NOMO-1 treated with DMSO at 0.1 percent for 48 hours (cell line): ENCODE measurements at regions not wholly inside any gene's neighbourhood (a gene's known extent, or its start where the extent isn't known, plus 50 kb on each side); places are given as distances from the start of the nearest gene placed in this dataset.

ENCODE experiments used
- DNase-seq: peaks from one replicate; lab custom pipeline; 2025; ENCODE audit not compliant: unreplicated experiment; lab: John Stamatoyannopoulos, UW

GRCh38 chr2:118351796-118352195 lies 263.5 kb downstream of the INSIG2 start:
- DNase-seq, result no peak

- no peak for DNase-seq
Measured at GRCh38 chr2:118350621-118351020, 262.4 kb downstream of the INSIG2 start.

- DNase-seq, result no peak
Measured at GRCh38 chr2:118349365-118349764, 261.1 kb downstream of the INSIG2 start.

DNA sequence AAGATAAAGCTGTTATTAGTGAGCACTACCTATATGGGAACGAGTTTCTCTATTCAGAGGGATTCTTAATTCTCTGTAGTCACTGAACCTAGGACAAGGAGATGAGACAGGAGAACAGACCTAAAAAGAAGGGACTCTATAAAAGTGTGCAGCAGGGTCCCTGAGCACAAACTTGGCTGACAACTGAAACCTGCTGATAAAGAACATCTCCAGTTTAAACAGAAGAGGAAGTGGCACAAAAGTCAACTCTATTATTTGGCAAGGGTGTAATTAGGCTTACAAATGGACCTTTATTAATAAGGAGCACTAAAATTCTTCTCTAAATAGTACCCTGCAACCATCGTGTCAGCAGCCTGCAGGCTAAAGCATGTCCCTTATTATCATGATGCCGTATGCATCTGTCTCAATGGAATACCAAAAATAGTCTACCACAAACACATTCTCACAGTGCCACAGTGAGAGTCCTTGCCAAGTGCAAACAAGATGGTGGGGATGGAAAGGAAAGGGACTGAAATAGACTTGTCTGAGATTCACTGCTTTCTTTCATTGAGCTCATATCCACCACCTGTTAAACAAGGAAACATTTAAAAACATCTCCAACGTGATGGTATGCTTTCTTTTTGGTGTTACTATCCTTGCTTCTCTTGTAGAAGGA lies 260.2 kb downstream of the INSIG2 start:
- peak; percentile 11 for DNase-seq

DNA sequence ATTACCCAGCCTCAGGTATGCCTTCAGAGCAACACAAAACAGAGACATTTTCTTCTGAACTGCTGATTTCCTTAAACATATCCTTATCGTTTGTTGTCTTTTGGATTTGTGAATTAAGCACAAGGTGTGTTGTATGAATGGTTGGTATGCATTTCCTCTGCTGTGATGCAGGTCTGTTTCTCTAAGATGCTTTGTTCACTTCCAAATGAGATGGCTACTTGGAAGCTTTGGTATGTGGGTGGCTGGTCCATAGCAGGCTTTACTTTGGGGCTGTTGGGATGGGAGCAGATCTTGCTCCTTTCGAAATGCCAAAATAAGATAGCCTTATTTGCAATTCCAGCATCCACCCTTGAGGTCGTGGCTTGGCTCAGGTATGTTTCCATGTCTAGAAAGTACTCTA lies 257.2 kb downstream of the INSIG2 start:
- DNase-seq, result no peak

DNA sequence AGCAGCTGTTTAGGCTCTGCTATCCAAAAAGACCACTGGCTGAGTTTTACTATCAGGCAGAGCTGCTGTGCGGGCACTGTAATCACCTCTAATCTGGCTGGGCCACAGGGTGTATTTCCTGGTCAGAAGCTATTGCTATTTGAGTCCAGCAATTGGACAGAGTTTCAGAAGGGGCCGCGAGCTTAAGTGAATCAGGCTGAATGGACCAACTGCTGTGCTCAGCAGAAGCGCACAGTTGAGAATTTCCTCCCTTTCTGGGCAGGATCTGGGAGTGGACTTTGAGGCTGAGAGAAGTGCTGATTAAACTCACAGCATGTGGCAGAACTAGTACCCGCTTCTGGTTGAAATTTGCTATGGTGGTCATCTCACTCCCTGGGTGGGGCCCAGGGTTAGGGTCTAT lies 251.8 kb downstream of the INSIG2 start:
- DNase-seq, result no peak

GRCh38 chr2:118339386-118339785 lies 251.1 kb downstream of the INSIG2 start:
- DNase-seq, result no peak

DNA sequence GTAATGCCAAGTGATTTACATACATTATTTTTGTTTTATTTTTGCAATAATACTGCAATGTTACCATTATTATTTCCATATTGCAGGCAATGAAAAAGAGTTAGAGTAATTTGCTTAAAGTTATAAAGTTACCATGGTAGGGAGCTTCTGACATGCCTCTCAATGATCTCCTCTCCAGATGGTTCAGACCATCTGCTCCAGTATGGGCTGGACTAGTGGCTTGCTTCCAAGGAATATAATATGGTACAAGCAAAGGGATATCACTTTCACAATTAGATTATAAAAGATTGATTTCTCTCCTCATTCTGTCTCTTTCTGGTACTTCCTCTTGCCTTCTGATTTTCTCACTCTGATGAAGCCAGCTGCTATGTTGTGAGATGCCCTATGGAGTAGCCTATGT lies 245.4 kb downstream of the INSIG2 start:
- no peak for DNase-seq

- DNase-seq, result no peak
Measured at GRCh38 chr2:118325321-118325955, 237.2 kb downstream of the INSIG2 start.

DNA sequence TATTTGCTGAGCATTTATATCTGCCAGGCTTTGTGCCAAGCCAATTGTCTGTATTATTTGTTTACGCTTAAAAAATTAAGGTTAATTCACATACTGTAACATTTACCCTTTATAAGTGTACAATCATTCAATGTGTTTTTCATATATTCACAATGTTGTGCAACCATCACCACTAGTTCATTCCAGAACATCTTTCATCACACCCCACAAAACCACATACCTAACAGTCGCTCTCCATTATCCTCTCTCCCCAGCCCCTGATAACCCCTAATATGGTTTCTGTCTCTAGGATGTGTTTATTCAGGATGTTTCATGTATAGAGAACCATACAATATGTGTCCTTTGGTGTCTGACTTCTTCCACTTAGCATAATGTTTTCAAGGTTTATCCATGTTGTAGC lies 234.1 kb downstream of the INSIG2 start:
- peak; percentile 18 for DNase-seq

- DNase-seq, result no peak
Measured at GRCh38 chr2:118321432-118322105, 233.3 kb downstream of the INSIG2 start.

GRCh38 chr2:118320658-118321057 lies 232.4 kb downstream of the INSIG2 start:
- DNase-seq, result no peak

DNA sequence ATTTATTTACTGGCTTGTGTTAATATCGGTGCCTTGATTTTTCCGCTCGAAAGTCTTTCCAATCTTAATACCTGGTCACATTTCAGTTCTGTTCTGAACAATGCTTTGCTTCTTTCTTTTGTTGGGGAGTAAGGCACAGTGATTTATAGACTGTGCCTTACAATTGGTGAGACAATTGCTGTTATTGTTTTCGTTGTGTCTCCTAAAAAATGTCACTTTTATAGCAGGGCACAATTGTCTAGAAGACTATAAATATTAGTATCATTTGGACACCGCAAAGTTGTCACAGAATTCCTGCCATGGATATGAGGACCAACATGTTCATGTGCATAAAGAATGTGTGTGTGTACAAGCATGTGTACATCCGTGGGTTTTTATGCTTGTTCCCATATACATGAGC lies 231.9 kb downstream of the INSIG2 start:
- DNase-seq, result no peak

- no peak for DNase-seq
Measured at GRCh38 chr2:118319271-118319684, 231.0 kb downstream of the INSIG2 start.

- no peak for DNase-seq
Measured at GRCh38 chr2:118315606-118316005, 227.3 kb downstream of the INSIG2 start.

DNA sequence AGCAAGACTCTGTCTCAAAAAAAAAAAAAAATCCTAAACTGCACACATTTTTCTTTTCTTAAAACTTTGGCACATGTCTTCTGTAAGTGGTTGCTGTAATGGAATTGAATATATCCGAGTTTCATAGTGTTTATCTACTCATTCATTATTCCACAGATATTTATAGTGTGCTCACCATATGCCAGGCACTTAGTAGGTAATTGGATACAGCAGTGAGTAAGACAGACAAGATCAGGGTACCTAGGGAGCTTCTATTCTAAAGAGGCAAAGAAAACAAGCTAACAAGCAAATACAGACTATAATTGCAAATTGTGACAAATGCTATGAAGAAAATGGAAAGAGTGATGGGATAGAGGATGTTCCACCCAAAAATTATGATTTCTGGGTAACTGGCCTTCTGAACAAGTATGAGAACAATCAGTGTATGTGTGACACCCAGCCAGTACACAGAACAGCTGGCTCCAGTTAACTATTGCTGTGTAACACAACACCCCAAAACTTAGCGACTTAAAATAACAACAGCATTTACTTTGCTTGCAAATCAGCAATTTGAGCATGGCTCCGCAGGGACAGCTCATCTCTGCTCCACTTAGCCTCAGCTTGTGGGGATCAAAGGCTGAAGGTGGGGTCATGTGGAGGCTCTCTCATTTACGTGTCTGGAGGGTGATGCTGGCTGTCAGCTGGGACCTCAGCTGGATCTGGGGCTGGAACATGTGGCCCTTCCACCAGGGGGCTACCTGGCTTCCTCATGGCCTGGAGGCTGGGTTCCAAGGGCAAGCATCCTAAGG lies 224.9 kb downstream of the INSIG2 start:
- no peak for DNase-seq

DNA sequence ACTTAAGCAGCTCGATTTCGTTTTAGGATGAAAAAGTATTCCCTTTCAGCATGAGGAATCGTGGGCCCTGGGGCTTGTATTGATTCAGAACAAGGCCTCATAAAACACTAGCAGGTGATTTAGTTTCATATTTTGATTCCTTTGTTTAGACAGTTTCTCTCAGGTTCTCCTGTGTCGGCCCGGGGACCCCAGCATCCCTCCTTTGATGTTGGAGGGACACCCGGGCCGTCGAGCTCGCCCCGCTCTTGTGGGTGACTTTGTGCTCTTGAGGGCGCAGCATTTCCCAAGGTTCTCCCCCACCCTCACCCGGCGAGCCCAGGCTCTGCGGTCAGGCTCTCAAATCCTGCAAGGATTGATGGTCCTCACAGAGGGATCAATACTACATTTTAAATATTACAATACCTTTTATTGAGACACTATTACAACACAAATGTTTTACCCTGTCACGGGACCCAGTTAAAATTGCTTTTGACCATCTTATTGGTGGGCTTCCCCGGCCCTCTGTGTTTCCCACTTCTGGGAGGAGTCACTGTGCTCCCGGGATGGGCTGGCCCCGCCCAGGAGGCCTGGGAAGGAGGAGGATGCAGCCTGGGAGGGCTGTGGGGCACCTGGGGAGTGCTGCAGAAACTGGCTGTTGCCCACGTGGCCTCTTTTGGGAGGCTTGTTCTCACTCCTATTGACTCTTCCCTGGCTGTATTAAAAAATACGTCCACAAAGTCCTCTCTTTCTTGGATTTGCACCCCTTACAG lies 222.6 kb downstream of the INSIG2 start:
- no peak for DNase-seq

DNA sequence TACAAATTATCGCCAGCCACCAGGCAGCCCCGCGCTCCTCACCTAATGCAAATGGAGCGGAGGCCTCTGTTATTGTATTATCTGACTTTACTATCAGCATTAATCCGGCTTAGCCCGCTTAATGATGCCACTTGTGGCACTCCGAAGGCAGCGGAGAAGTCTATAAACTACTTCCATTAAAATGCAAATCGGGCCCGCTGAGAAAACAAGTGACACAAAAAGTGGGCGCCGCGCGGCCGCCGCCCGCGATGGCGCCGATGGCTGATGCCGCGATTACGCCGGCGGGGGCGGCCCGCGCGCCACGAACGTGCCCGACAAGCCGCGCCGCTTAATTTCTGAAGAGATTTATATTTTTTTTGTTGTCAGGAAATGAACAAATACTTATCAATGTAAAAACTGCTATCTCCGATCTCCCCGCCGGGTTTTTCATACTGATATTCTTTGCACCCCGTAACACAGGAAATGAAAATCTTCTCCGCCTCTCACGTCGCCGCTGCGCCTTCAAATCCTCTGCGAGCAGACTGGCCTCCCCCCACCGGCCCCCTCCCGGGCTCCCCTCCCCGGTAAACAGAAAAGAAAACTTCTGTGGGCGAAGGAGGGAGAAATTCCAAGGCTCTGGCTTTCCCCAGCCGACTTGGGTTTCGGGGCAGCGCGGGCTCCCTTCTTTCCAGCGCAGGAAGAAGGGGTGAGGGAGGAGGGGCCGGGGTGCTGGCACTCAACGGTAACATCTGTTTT lies 221.8 kb downstream of the INSIG2 start:
- DNase-seq, result peak; percentile 36

GRCh38 chr2:118309257-118309945 lies 221.1 kb downstream of the INSIG2 start:
- no peak for DNase-seq

DNA sequence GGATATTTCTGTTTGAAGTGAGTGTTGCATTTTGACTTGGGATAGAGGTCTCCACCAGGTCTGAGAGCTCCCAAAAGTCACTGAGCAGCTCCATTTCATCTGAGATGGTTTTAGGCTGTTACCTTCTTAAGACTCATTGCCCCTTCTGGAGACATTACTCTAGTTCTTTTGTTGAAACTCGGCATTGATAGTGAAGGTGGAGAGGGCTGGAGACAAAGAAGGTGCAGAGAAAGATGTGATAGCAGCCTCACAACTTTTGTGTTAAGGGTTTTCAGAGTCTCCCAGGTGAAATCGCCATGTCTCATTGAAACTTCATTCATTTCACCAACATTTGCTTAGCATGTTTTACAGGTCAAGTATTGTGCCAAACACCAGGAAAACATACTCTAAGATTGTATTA lies 219.6 kb downstream of the INSIG2 start:
- DNase-seq, result no peak
